ENCODE measurements at regions not wholly inside any gene's neighbourhood (a gene's known extent, or its start where the extent isn't known, plus 50 kb on each side); places are given as distances from the start of the nearest gene placed in this dataset.

- H3K27ac ChIP-seq = no peak overlapping the region
- H3F3A ChIP-seq (ENCODE audit: insufficient read depth) = no peaks in the 10 kb centered on the region
- no peak for DNase-seq
- no peak overlapping the region for H3K4me2 ChIP-seq (ENCODE audit: unreplicated experiment)
- no peak overlapping the region for H2AFZ ChIP-seq
- TF ChIP-seq EZH2phosphoT487 (IDR thresholded peaks at IDR 0.05; ENCODE audit: insufficient read depth, low read depth) = no peak
- TF ChIP-seq EZH2 (IDR thresholded peaks at IDR 0.05; ENCODE audit: insufficient read depth, poor library complexity, severe bottlenecking) = no peak
- H4K20me1 ChIP-seq (ENCODE audit: insufficient read depth) = no peaks in the 10 kb centered on the region
- WGBS, 2 experiments (ENCODE audit: low coverage in 1 of 2, low lambda C conversion rate in 2 of 2, missing lambda C conversion rate in 2 of 2) = 20 to 29% methylated on average over 3 of the region's 3 CpGs
- no peaks in the 10 kb centered on the region for H3K9me2 ChIP-seq (ENCODE audit: insufficient read depth)
- no peaks in the 10 kb centered on the region for H3K79me2 ChIP-seq (ENCODE audit: insufficient read depth)
- no peaks in the 10 kb centered on the region for H3K9me3 ChIP-seq (ENCODE audit: low read depth)
- no peaks in the 10 kb centered on the region for H3K27me3 ChIP-seq (replicated peaks; ENCODE audit: insufficient read depth)
- H3K36me3 ChIP-seq (ENCODE audit: low read depth) = no peaks in the 10 kb centered on the region
- no peak overlapping the region for H3K9ac ChIP-seq
- in situ Hi-C loops (cut with MboI) = no loop called here
- no peak overlapping the region for H3K4me3 ChIP-seq
- H3K4me1 ChIP-seq (ENCODE audit: insufficient read depth) = no peaks in the 10 kb centered on the region
These were observed 833.5 kb downstream of the XPNPEP1 start for GRCh38 chr10:109089779-109090178.

- Histone ChIP-seq H2AFZ (no peak overlapping the region), H3K9me3 (ENCODE audit: low read depth) (no peaks in the 10 kb centered on the region), H3K4me2 (ENCODE audit: unreplicated experiment) (no peak overlapping the region), H4K20me1 (ENCODE audit: insufficient read depth) (no peaks in the 10 kb centered on the region), H3K27me3 (replicated peaks; ENCODE audit: insufficient read depth) (peaks cover 5% of the 10 kb centered on the region; the same call in 1 of the 2 replicates), H3K79me2 (ENCODE audit: insufficient read depth) (no peaks in the 10 kb centered on the region), H3K27ac (no peak overlapping the region), H3K4me3 (no peak overlapping the region), H3K36me3 (ENCODE audit: low read depth) (no peaks in the 10 kb centered on the region), H3K9me2 (ENCODE audit: insufficient read depth) (no peaks in the 10 kb centered on the region), H3K4me1 (ENCODE audit: insufficient read depth) (no peaks in the 10 kb centered on the region), H3F3A (ENCODE audit: insufficient read depth) (no peaks in the 10 kb centered on the region), H3K9ac (no peak overlapping the region)
- 28 to 40% methylated on average over 2 of the region's 2 CpGs for WGBS, 2 experiments (ENCODE audit: low coverage in 1 of 2, low lambda C conversion rate in 2 of 2, missing lambda C conversion rate in 2 of 2)
- TF ChIP-seq EZH2phosphoT487 (IDR thresholded peaks at IDR 0.05; ENCODE audit: insufficient read depth, low read depth) = no peak
- no peak for TF ChIP-seq EZH2 (IDR thresholded peaks at IDR 0.05; ENCODE audit: insufficient read depth, poor library complexity, severe bottlenecking)
- no peak for DNase-seq
- in situ Hi-C loops (cut with MboI) = no loop called here
These were observed 851.8 kb downstream of the XPNPEP1 start for GRCh38 chr10:109071539-109071938.

- no peak overlapping the region for H3K4me2 ChIP-seq (ENCODE audit: unreplicated experiment)
- H3K9me2 ChIP-seq (ENCODE audit: insufficient read depth) = no peaks in the 10 kb centered on the region
- in situ Hi-C loops (cut with MboI) = no loop called here
- H4K20me1 ChIP-seq (ENCODE audit: insufficient read depth) = no peaks in the 10 kb centered on the region
- no peaks in the 10 kb centered on the region for H3K79me2 ChIP-seq (ENCODE audit: insufficient read depth)
- no peaks in the 10 kb centered on the region for H3K4me1 ChIP-seq (ENCODE audit: insufficient read depth)
- H2AFZ ChIP-seq = no peak overlapping the region
- H3F3A ChIP-seq (ENCODE audit: insufficient read depth) = no peaks in the 10 kb centered on the region
- no peak overlapping the region for H3K4me3 ChIP-seq
- no peak overlapping the region for H3K27ac ChIP-seq
- H3K36me3 ChIP-seq (ENCODE audit: low read depth) = no peaks in the 10 kb centered on the region
- no peak for DNase-seq
- no peaks in the 10 kb centered on the region for H3K9me3 ChIP-seq (ENCODE audit: low read depth)
- H3K27me3 ChIP-seq (replicated peaks; ENCODE audit: insufficient read depth) = peaks cover 5% of the 10 kb centered on the region; the same call in 1 of the 2 replicates
- no peak for TF ChIP-seq EZH2 (IDR thresholded peaks at IDR 0.05; ENCODE audit: insufficient read depth, poor library complexity, severe bottlenecking)
- no peak for TF ChIP-seq EZH2phosphoT487 (IDR thresholded peaks at IDR 0.05; ENCODE audit: insufficient read depth, low read depth)
- H3K9ac ChIP-seq = no peak overlapping the region
These were observed 852.8 kb downstream of the XPNPEP1 start for GRCh38 chr10:109070492-109070891.

- no peaks in the 10 kb centered on the region for H3K9me3 ChIP-seq (ENCODE audit: low read depth)
- in situ Hi-C loops (cut with MboI) = no loop called here
- no peaks in the 10 kb centered on the region for H4K20me1 ChIP-seq (ENCODE audit: insufficient read depth)
- no peaks in the 10 kb centered on the region for H3K4me1 ChIP-seq (ENCODE audit: insufficient read depth)
- H3F3A ChIP-seq (ENCODE audit: insufficient read depth) = no peaks in the 10 kb centered on the region
- no peaks in the 10 kb centered on the region for H3K27me3 ChIP-seq (replicated peaks; ENCODE audit: insufficient read depth)
- no peak overlapping the region for H3K4me2 ChIP-seq (ENCODE audit: unreplicated experiment)
- DNase-seq = no peak
- H3K9ac ChIP-seq = no peak overlapping the region
- no peak overlapping the region for H2AFZ ChIP-seq
- H3K9me2 ChIP-seq (ENCODE audit: insufficient read depth) = no peaks in the 10 kb centered on the region
- no peak overlapping the region for H3K27ac ChIP-seq
- H3K36me3 ChIP-seq (ENCODE audit: low read depth) = no peaks in the 10 kb centered on the region
- H3K4me3 ChIP-seq = no peak overlapping the region
- H3K79me2 ChIP-seq (ENCODE audit: insufficient read depth) = no peaks in the 10 kb centered on the region
- TF ChIP-seq EZH2phosphoT487 (IDR thresholded peaks at IDR 0.05; ENCODE audit: insufficient read depth, low read depth) (no peak), EZH2 (IDR thresholded peaks at IDR 0.05; ENCODE audit: insufficient read depth, poor library complexity, severe bottlenecking) (no peak)
These were observed 856.3 kb downstream of the XPNPEP1 start for GRCh38 chr10:109067031-109067430.

GRCh38 chr10:109065821-109066220, 857.5 kb downstream of the XPNPEP1 start:
- Histone ChIP-seq H3K9me2 (ENCODE audit: insufficient read depth) (no peaks in the 10 kb centered on the region), H3K4me2 (ENCODE audit: unreplicated experiment) (no peak overlapping the region), H3K9ac (no peak overlapping the region), H3K4me1 (ENCODE audit: insufficient read depth) (no peaks in the 10 kb centered on the region), H3F3A (ENCODE audit: insufficient read depth) (no peaks in the 10 kb centered on the region), H3K4me3 (no peak overlapping the region), H3K27ac (no peak overlapping the region), H3K79me2 (ENCODE audit: insufficient read depth) (no peaks in the 10 kb centered on the region), H3K36me3 (ENCODE audit: low read depth) (no peaks in the 10 kb centered on the region), H3K27me3 (replicated peaks; ENCODE audit: insufficient read depth) (no peaks in the 10 kb centered on the region), H2AFZ (no peak overlapping the region), H4K20me1 (ENCODE audit: insufficient read depth) (no peaks in the 10 kb centered on the region), H3K9me3 (ENCODE audit: low read depth) (no peaks in the 10 kb centered on the region)
- TF ChIP-seq EZH2 (IDR thresholded peaks at IDR 0.05; ENCODE audit: insufficient read depth, poor library complexity, severe bottlenecking) (no peak), EZH2phosphoT487 (IDR thresholded peaks at IDR 0.05; ENCODE audit: insufficient read depth, low read depth) (no peak)
- in situ Hi-C loops (cut with MboI) = no loop called here
- DNase-seq = no peak
- WGBS, 2 experiments (ENCODE audit: low coverage in 1 of 2, low lambda C conversion rate in 2 of 2, missing lambda C conversion rate in 2 of 2) = 16 to 20% methylated on average over 2 of the region's 2 CpGs

Data from GM23248 (cell line).